IPS DF 6.9 (cell line): ENCODE measurements at regions not wholly inside any gene's neighbourhood (a gene's known extent, or its start where the extent isn't known, plus 50 kb on each side); places are given as distances from the start of the nearest gene placed in this dataset.
"Not testable (repeated sequence)": the region's sequence is repeated elsewhere in the genome, so short reads cannot be mapped to it uniquely, and the experiment has no call there.

Experiments
- DNase-seq: peaks from one replicate; pipeline ENCODE4 v3.0.0-alpha.2; 2013; ENCODE audit warnings: low read depth, low spot score
- H3K27ac ChIP-seq: one replicate; pipeline ENCODE4 v1.5.1; 2013; ENCODE audit warnings: low read length, control low read depth
- H3K27me3 ChIP-seq: 2 replicates; pipeline ENCODE4 v1.6.1; 2013; ENCODE audit warnings: mild to moderate bottlenecking, low read length; ENCODE audit not compliant: control insufficient read depth, insufficient read depth
- H3K36me3 ChIP-seq: 2 replicates; pipeline ENCODE4 v1.6.1; 2013; ENCODE audit warnings: low read length; ENCODE audit not compliant: control insufficient read depth, insufficient read depth
- H3K4me1 ChIP-seq: 2 replicates; pipeline ENCODE4 v1.6.1; 2013; ENCODE audit warnings: low read length; ENCODE audit not compliant: control insufficient read depth, insufficient read depth
- H3K4me3 ChIP-seq: 2 replicates; pipeline ENCODE4 v1.5.1; 2013; ENCODE audit warnings: mild to moderate bottlenecking, low read length
- H3K9me3 ChIP-seq: 2 replicates; pipeline ENCODE4 v1.6.1; 2013; ENCODE audit warnings: low read length, inconsistent platforms; ENCODE audit not compliant: control insufficient read depth, insufficient read depth
- WGBS: extraction: QIAGEN DNeasy Blood & Tissue Kit; methylation state at CpG from one replicate; pipeline ENCODE4 v1.1.7; 2013; ENCODE audit warnings: mixed read lengths, missing lambda C conversion rate; ENCODE audit not compliant: insufficient read length, insufficient coverage; 5-methylcytosine and 5-hydroxymethylcytosine counted together

GRCh38 chr2:184455624-184456023 is 142.7 kb upstream of the ZNF804A start:
- no peaks in the 10 kb centered on the region for H3K9me3 ChIP-seq
- no CpG with 5 or more reads among the region's 1 CpG for WGBS
- H3K4me1 ChIP-seq = no peaks in the 10 kb centered on the region
- H3K27ac ChIP-seq = no peak overlapping the region
- H3K27me3 ChIP-seq = no peaks in the 10 kb centered on the region
- no peak for DNase-seq
- no peaks in the 10 kb centered on the region for H3K36me3 ChIP-seq
- H3K4me3 ChIP-seq = no peak overlapping the region

- not testable (repeated sequence) for H3K27me3 ChIP-seq, H3K4me3 ChIP-seq, H3K4me1 ChIP-seq, H3K9me3 ChIP-seq, H3K36me3 ChIP-seq, H3K27ac ChIP-seq, DNase-seq
- no CpG with 5 or more reads among the region's 10 CpGs for WGBS
Measured at GRCh38 chr2:184456693-184457092, 141.6 kb upstream of the ZNF804A start.

GRCh38 chr2:184463102-184463865 is 135.0 kb upstream of the ZNF804A start:
- no peak for DNase-seq
- Histone ChIP-seq H3K36me3 (no peaks in the 10 kb centered on the region), H3K27me3 (no peaks in the 10 kb centered on the region), H3K9me3 (no peaks in the 10 kb centered on the region), H3K4me3 (no peak overlapping the region), H3K4me1 (no peaks in the 10 kb centered on the region), H3K27ac (no peak overlapping the region)
- WGBS = no CpG with 5 or more reads among the region's 4 CpGs

- H3K4me3 ChIP-seq = no peak overlapping the region
- no CpG with 5 or more reads among the region's 1 CpG for WGBS
- H3K27ac ChIP-seq = no peak overlapping the region
- H3K27me3 ChIP-seq = no peaks in the 10 kb centered on the region
- no peak for DNase-seq
- no peaks in the 10 kb centered on the region for H3K4me1 ChIP-seq
- H3K36me3 ChIP-seq = no peaks in the 10 kb centered on the region
- no peaks in the 10 kb centered on the region for H3K9me3 ChIP-seq
Measured at GRCh38 chr2:184463866-184464248, 134.5 kb upstream of the ZNF804A start.

GRCh38 chr2:184468826-184469225 is 129.5 kb upstream of the ZNF804A start:
- no peak for DNase-seq
- Histone ChIP-seq H3K4me1 (no peaks in the 10 kb centered on the region), H3K27ac (no peak overlapping the region), H3K36me3 (no peaks in the 10 kb centered on the region), H3K9me3 (no peaks in the 10 kb centered on the region), H3K27me3 (no peaks in the 10 kb centered on the region), H3K4me3 (no peak overlapping the region)
- no CpG with 5 or more reads among the region's 3 CpGs for WGBS

GRCh38 chr2:184472481-184472880 is 125.8 kb upstream of the ZNF804A start:
- DNase-seq = no peak
- no CpG with 5 or more reads among the region's 1 CpG for WGBS

GRCh38 chr2:184481865-184482264 is 116.5 kb upstream of the ZNF804A start:
- H3K27ac ChIP-seq = no peak overlapping the region
- H3K36me3 ChIP-seq = no peaks in the 10 kb centered on the region
- H3K4me1 ChIP-seq = no peaks in the 10 kb centered on the region
- 100% methylated on average over 1 of the region's 1 CpG for WGBS
- H3K9me3 ChIP-seq = no peaks in the 10 kb centered on the region
- no peak for DNase-seq
- H3K4me3 ChIP-seq = no peak overlapping the region
- no peaks in the 10 kb centered on the region for H3K27me3 ChIP-seq

More at GRCh38 chr2:184472481-184472880, 125.8 kb upstream of the ZNF804A start:
- no peaks in the 10 kb centered on the region for H3K36me3 ChIP-seq
- no peaks in the 10 kb centered on the region for H3K27me3 ChIP-seq
- no peak overlapping the region for H3K27ac ChIP-seq
- H3K4me1 ChIP-seq = no peaks in the 10 kb centered on the region
- no peaks in the 10 kb centered on the region for H3K9me3 ChIP-seq
- H3K4me3 ChIP-seq = no peak overlapping the region

- H3K27ac ChIP-seq = no peak overlapping the region
- no CpG with 5 or more reads among the region's 2 CpGs for WGBS
- H3K36me3 ChIP-seq = no peaks in the 10 kb centered on the region
- H3K4me3 ChIP-seq = no peak overlapping the region
- no peaks in the 10 kb centered on the region for H3K9me3 ChIP-seq
- DNase-seq = no peak
- H3K4me1 ChIP-seq = no peaks in the 10 kb centered on the region
- H3K27me3 ChIP-seq = no peaks in the 10 kb centered on the region
Measured at GRCh38 chr2:184498936-184499335, 99.4 kb upstream of the ZNF804A start.

- Histone ChIP-seq H3K4me1 (no peaks in the 10 kb centered on the region), H3K27ac (no peak overlapping the region)
Measured at GRCh38 chr2:184504252-184504651, 94.1 kb upstream of the ZNF804A start.

GRCh38 chr2:184507254-184507653 is 91.1 kb upstream of the ZNF804A start:
- Histone ChIP-seq H3K4me3 (no peak overlapping the region), H3K27me3 (no peaks in the 10 kb centered on the region), H3K36me3 (no peaks in the 10 kb centered on the region), H3K27ac (no peak overlapping the region), H3K4me1 (no peaks in the 10 kb centered on the region), H3K9me3 (no peaks in the 10 kb centered on the region)
- DNase-seq = no peak
- WGBS = no CpG with 5 or more reads among the region's 5 CpGs

More at GRCh38 chr2:184504252-184504651, 94.1 kb upstream of the ZNF804A start:
- DNase-seq = no peak
- Histone ChIP-seq H3K36me3 (no peaks in the 10 kb centered on the region), H3K27me3 (no peaks in the 10 kb centered on the region), H3K4me3 (no peak overlapping the region), H3K9me3 (no peaks in the 10 kb centered on the region)

- WGBS = no CpG with 5 or more reads among the region's 1 CpG
- Histone ChIP-seq H3K4me1 (no peaks in the 10 kb centered on the region), H3K27me3 (no peaks in the 10 kb centered on the region), H3K4me3 (no peak overlapping the region), H3K27ac (no peak overlapping the region), H3K36me3 (no peaks in the 10 kb centered on the region), H3K9me3 (no peaks in the 10 kb centered on the region)
- no peak for DNase-seq
Measured at GRCh38 chr2:184517402-184517801, 80.9 kb upstream of the ZNF804A start.
